SK-N-DZ (cell line): ENCODE measurements at regions not wholly inside any gene's neighbourhood (a gene's known extent, or its start where the extent isn't known, plus 50 kb on each side); places are given as distances from the start of the nearest gene placed in this dataset.

Experiments
- DNase-seq: peaks from one replicate; pipeline ENCODE4 v3.0.0-alpha.2; 2015; ENCODE audit warnings: low spot score

DNA sequence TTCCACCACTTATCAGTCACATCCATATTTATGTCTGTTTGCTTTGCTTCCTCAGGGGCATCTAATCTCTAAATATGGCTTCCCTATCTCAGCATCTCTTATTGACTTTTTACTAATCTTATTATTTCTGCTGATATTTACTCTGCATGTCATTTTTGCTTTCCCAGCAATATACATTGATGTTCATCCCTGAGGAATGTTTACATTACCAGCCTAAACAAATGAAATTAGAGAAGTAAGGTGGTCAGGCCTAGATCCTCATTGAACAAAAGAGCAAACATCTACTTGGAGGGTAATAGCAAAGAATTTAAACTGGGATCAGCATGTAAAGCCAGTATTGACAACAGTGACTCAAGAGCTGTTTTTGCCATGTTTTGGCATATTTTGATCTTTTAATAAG lies 546.4 kb downstream of the MMUT start:
- DNase-seq = no peak

DNA sequence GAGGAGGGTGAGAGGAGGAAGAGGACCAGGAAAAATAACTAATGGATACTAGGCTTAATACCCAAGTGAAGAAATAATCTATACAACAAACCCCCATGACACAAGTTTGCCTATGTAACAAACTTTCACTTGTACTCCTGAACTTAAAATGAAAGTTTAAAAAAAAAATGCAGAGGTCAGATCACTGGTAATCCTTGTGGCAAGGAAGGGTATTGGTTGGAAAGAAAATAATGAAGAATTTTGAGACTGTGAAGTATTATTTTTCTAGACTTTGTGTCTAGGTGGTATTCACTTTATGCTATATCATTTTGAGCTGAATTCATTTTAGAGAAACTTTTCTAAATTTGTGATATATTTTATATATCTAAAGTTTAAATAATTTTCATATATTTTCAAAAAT lies 547.5 kb downstream of the MMUT start:
- DNase-seq = no peak

- no peak for DNase-seq
Observed at GRCh38 chr6:48912503-48912902, 550.5 kb downstream of the MMUT start.

DNA sequence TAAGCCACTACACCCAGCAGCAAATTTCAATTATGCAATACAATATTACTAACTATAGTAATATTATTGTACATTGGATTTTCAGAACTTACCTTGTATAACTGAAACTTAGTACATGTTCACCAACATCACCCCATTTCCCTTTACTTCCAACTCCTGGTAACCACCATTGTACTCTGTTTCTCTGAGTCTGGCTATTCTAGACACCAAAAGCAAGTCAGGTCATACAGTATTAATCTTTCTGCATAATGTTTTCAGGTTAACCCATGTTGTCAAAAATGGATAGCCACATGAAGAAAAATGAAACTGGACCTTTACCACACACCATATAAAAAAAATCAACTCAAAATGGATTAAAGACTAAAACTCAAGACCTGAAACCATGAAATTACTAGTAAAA lies 558.2 kb downstream of the MMUT start:
- DNase-seq = no peak

DNA sequence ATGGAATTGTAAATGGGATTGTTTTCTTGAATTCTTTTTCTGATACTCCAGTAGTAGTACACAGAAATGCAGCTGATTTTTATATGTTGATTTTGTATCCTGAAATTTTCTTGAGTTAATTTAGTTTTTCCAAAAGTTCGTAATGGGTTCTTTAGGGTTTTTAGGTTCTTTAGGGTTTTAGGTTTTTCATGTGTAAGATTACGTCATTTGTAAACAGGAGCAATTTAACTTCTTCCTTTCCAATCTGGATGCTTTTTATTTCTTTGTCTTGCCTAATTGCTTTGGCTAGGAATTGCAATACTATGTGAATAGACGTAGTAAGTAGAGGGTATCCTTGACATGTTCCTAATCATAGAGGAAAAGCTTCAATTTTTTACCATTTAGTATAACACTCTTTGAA lies 568.6 kb downstream of the MMUT start:
- no peak for DNase-seq

GRCh38 chr6:48893048-48893447 lies 570.0 kb downstream of the MMUT start:
- no peak for DNase-seq

GRCh38 chr6:48891308-48891707 lies 571.7 kb downstream of the MMUT start:
- no peak for DNase-seq

DNA sequence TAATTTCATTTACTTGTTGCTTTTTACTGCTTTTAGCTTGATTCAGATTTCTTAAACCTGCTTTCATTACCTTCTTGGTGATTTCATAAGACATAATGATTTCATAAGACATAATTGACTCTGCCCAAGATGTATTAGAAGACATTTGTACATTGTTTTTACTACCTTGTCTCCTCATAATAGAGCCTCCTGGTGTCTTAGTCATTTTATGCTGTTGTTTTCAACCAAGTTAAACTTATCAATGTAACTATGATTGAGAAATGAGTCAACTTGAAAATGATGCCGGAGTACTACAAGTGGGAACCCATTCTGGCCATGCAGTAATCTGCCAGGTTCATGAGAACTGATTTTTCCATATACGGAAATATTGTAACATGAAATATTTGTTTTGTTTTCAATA lies 573.6 kb downstream of the MMUT start:
- DNase-seq = no peak

GRCh38 chr6:48883116-48883515 lies 579.9 kb downstream of the MMUT start:
- DNase-seq = no peak

- no peak for DNase-seq
Observed at GRCh38 chr6:48881551-48881950, 581.5 kb downstream of the MMUT start.

DNA sequence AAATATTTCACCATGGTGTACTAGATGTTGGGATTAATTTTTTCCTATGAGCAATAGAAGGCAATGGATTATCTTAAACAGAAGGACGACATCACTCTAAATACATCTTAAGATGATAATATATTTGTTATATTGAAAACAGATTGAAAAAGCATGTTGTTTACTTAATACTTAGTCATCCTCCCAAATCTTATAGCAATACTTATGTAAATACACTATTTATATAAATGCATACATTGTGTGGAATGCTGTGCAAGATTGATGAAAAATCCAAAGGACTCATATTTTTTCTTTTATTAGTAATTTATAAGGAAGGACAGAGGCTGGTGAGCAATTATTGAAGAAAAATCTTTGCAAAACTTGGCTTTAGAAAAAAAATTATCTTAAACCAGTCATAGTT lies 593.5 kb downstream of the MMUT start:
- DNase-seq = no peak

DNA sequence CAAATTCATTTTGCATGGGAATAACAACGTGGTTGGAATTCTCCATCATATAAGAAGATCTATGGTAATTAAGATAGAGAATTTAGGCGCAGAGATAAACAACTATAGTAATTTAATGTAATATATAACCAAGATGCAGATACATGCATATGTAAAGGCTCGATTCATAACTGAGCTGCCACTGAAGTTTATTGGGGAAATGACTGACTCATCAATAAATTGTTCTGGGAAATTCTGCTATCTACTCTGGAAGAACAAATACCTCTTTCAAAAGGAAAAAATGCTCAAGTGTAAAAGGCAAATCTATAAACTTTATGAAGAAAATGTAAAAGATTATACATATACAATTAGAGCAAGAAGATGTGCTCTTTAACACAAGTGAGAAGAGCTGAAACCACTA lies 596.4 kb downstream of the MMUT start:
- no peak for DNase-seq

- no peak for DNase-seq
Observed at GRCh38 chr6:48860175-48860574, 602.9 kb downstream of the MMUT start.

DNA sequence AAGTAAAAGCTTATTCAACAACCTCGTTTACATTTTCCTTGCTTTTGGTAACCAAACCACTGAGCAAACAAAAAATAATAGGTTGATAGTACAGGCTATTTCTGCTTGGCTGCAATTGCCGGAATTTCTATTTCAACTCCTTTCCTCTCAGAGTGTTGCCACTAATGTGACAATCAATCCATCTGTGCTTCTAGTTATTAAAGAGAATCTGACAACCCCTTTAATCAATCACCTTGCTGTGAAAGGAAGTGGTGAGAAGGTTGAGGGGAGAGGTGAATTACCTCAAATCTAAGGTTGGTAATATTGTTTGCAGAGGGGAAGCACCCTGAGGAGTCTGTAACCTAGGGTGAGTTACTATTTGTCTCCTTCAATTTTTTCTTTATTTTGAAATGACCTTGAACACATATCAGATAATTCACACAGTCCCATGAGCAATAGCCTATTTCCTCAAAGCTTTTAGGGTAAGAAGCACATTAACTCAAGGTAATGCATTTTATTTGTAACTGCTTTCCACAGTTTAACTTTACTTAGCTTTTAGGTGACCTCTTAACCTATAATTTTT lies 603.4 kb downstream of the MMUT start:
- DNase-seq = no peak

- no peak for DNase-seq
Observed at GRCh38 chr6:48845219-48845618, 617.8 kb downstream of the MMUT start.

- DNase-seq = no peak
Observed at GRCh38 chr6:48844696-48845095, 618.4 kb downstream of the MMUT start.

DNA sequence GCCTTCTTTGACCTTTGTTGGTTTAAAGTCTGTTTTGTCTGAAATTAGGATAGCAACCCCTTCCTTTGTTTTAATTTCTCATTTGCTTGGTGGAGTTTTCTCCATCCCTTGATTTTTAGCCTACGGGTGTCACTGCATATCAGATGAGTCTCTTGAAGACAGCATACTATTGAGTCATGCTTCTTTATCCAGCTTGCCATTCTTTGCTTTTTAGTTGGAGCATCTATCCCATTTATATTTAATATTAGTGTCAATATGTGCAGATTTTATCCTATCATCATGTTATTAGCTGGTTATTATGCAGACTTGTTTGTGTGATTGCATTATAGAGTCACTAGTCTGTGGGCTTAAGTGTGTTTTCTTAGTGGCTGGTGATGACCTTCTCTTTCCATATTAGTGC lies 622.2 kb downstream of the MMUT start:
- no peak for DNase-seq

- DNase-seq = no peak
Observed at GRCh38 chr6:48839206-48839605, 623.8 kb downstream of the MMUT start.

GRCh38 chr6:48837744-48838143 lies 625.3 kb downstream of the MMUT start:
- no peak for DNase-seq

DNA sequence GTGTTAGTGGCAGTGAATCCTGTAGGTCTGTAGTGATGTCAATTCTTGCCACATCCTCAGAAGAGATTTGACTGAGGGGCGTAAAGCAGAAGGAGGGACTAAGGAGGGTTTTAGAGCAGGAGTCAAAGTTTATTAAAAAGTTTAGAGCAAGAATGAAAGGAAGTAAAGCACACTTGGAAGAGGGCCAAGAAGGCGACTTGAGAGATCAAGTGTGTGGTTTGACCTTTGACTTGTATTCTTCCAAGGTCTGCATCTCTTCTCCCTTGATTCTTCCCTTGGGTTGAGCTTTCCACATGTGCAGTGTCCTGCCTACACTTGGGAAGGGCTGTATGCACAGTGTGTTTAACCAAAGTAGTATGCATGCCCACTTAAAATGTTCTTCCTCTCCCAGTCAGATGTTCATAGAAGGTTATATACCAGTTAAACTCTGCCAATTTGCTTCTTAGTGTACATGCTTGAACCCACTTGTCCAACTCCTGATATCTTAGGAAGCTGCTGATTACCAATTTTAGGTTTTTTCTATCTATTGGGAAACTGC lies 627.6 kb downstream of the MMUT start:
- no peak for DNase-seq

DNA sequence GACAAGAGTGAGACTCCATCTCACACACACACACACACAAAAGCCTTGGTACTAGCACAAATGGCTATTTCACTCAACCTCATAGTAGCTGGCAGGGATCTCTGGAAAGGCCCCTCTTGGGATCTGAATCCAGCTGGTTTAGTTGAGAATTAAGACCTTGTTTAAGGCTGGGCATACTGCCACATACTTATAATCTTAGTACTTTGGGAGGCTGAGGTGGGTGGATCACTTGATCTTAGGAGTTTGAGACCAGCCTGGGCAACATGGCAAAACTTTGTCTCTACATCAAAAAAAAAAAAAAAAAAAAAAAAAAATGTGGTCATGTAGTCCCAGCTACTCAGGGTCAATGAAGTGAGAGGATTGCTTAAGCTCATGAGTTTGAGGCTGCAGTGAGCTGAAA lies 628.3 kb downstream of the MMUT start:
- no peak for DNase-seq

DNA sequence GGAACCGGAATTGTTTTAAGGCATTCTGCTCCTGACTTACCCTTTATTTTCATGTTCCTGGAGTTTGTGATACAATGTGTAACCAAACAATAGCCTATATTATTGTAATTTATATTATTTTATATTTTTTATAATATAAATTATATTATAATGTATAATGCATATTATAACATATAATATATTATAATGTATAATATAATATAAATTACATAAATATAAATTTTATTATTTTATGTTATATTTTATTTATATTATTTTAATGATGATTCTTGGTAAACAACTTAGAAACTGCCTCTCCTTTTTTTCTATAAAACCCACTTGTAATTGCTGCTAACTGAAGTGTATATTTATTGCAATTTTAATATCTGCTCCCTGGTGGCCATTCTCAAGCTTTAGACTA lies 629.1 kb downstream of the MMUT start:
- DNase-seq = no peak

- DNase-seq = no peak
Observed at GRCh38 chr6:48826901-48827701, 636.0 kb downstream of the MMUT start.

DNA sequence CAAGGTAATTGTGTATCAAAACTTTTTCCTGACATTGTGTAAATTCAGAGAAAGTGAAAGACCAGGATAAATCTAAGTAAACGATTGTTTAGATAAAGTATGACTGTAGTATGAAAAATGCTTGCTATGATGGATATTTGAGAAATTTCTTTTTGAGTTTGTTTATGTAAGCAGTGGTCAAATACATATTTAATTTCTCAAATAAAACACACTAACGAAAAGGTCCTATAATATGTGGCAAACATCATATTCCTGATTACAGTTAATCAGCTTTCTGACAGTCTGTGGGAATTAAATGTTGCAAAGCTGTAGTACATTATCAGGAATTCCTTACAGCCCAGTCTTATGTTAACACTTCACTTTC lies 636.9 kb downstream of the MMUT start:
- DNase-seq = no peak
